ENCODE measurements at regions not wholly inside any gene's neighbourhood (a gene's known extent, or its start where the extent isn't known, plus 50 kb on each side); places are given as distances from the start of the nearest gene placed in this dataset.

DNA sequence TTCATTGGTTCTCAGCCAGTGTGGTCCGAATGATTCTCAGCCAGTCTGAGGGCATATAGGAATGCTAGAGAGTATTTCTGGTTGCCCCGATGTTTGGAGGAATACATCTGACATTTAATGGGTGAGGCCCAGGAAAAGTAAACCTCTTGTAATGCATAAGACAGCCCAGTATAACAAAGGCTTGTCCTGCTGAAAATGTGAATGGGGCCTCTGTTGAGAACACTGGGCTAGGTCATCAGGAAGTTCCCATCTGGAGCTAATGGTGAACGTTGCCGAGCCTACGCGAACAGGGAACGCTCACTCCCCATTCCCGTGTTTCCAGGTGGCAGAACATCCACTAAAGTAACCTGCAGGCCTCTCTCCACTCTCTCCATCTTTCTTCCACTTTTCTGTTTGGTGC, 132.0 kb upstream of the CLNK start:
- DNase-seq (ENCODE audit: low read depth), result no peak
- no peak overlapping the region for H3K4me3 ChIP-seq (ENCODE audit: low read length)
- TF ChIP-seq, protein P1, sequence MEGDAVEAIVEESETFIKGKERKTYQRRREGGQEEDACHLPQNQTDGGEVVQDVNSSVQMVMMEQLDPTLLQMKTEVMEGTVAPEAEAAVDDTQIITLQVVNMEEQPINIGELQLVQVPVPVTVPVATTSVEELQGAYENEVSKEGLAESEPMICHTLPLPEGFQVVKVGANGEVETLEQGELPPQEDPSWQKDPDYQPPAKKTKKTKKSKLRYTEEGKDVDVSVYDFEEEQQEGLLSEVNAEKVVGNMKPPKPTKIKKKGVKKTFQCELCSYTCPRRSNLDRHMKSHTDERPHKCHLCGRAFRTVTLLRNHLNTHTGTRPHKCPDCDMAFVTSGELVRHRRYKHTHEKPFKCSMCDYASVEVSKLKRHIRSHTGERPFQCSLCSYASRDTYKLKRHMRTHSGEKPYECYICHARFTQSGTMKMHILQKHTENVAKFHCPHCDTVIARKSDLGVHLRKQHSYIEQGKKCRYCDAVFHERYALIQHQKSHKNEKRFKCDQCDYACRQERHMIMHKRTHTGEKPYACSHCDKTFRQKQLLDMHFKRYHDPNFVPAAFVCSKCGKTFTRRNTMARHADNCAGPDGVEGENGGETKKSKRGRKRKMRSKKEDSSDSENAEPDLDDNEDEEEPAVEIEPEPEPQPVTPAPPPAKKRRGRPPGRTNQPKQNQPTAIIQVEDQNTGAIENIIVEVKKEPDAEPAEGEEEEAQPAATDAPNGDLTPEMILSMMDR (IDR thresholded peaks at IDR 0.05; ENCODE audit: insufficient read depth, low read depth, low read length, missing control alignments), result no peak

DNA sequence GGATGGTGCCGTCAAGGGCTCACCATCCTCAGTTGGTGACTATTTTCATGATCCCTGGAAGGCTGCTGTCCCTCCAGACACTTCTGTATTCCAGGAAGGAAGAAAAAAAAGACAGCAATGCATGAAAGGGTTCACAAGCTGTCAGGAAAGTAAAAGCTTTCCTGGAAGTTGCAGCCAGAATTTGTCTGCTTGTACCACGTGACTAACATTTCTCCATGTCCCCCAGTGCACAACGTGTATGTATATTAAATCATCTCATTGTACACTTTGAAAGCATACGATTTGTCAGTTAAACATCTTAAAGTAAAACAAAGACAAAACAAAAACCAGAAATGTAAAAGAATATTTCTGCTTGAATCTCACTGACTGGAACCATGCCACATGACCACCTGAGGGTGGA, 127.4 kb upstream of the CLNK start:
- H3K4me3 ChIP-seq (ENCODE audit: low read length), result no peak overlapping the region

DNA sequence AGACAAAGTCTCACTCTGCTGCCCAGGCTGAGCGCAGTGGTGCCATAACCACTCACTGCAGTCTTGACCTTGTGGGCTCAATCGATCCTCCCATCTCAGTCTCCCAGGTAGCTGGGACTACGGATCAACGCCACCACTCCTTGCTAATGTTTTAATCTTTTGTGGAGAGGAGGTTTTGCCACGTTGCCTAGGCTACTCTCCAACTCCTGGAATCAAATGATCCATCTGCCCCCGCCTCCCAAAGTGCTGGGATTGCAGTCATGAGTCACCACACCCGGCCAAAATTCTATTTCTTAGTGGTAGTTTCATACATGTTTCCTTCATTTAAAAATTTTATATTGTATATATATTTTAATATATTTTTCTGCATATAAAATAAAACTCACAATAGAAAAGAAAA, 125.8 kb upstream of the CLNK start:
- TF ChIP-seq, protein P1 (IDR thresholded peaks at IDR 0.05; ENCODE audit: insufficient read depth, low read depth, low read length, missing control alignments), result no peak
- H3K4me3 ChIP-seq (ENCODE audit: low read length), result no peak overlapping the region
- DNase-seq (ENCODE audit: low read depth), result no peak

More for the DNA sequence above, 127.4 kb upstream of the CLNK start:
- TF ChIP-seq, protein P1 (IDR thresholded peaks at IDR 0.05; ENCODE audit: insufficient read depth, low read depth, low read length, missing control alignments), result no peak
- DNase-seq (ENCODE audit: low read depth), result no peak

DNA sequence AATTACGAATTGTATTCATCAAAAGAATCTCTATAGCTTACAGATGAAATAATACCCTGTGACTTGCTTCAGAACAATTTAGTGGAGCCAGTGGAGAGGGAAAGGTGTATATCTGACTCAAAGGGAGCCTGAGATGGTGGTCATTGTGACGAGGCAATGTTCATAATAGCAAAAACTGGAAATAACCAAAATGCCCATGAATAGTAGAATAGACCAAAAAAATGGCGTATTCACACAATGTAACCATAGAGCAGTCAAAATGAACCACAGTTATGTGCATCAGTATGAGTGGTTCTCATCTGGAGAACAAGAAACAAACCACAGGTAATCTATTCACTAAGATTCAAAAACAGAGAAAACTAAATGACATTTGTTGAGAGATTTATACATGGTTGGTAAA, 125.3 kb upstream of the CLNK start:
- TF ChIP-seq, protein P1 (IDR thresholded peaks at IDR 0.05; ENCODE audit: insufficient read depth, low read depth, low read length, missing control alignments), result no peak
- H3K4me3 ChIP-seq (ENCODE audit: low read length), result no peak overlapping the region
- no peak for DNase-seq (ENCODE audit: low read depth)

DNA sequence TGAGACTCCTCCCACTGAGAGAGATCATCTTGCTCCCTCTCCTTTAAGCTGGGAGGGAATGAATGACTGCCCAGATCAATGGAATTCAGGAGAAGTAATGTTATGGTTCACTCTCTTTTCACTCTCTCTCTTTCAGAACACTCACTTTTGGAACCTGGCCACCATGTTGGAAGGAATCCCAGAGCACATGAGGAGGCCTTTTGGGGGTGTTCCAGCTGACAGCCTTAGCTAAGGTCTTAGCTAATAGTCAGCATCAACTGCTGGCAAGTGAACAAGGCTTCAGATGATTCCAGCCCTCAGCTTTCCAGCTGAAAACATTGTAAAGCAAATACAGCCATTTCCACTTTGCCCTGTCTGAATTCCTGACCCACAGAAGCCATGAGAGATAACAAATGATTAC, 124.0 kb upstream of the CLNK start:
- DNase-seq (ENCODE audit: low read depth), result no peak
- H3K4me3 ChIP-seq (ENCODE audit: low read length), result no peak overlapping the region
- TF ChIP-seq, protein P1 (IDR thresholded peaks at IDR 0.05; ENCODE audit: insufficient read depth, low read depth, low read length, missing control alignments), result no peak

DNA sequence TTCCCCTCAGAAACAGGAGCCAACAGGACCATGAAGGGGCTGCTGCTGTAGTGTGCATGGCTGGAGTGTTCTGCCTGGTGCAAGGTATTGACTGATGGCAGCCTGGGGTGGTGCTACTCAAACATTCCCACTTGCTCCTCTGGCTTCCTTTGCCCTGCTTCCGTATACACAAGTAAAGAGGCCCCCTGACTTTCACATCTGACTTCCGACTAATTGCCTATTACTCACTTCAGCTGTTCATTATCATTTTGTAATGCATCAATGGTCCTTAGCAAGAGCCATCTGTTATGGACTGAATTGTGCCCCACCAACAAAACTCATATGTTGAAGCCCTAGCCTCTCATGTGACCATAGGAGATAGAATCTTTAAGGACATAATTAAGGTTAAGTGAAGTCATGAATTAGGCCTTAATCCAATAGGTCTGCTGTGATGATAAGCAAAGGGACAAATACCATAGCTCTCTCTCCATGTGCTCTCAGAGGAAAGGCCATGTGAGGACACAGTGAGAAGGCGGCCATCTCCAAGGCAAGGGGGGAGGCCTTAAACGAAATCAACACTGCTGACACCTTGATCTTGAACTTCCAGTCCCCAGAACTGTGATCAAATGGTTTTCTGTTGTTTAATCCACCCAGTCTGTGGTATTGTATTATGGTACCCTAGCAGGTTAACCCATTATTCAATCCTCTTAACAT, 122.5 kb upstream of the CLNK start:
- no peak overlapping the region for H3K4me3 ChIP-seq (ENCODE audit: low read length)
- no peak for DNase-seq (ENCODE audit: low read depth)
- TF ChIP-seq, protein P1 (IDR thresholded peaks at IDR 0.05; ENCODE audit: insufficient read depth, low read depth, low read length, missing control alignments), result no peak

DNA sequence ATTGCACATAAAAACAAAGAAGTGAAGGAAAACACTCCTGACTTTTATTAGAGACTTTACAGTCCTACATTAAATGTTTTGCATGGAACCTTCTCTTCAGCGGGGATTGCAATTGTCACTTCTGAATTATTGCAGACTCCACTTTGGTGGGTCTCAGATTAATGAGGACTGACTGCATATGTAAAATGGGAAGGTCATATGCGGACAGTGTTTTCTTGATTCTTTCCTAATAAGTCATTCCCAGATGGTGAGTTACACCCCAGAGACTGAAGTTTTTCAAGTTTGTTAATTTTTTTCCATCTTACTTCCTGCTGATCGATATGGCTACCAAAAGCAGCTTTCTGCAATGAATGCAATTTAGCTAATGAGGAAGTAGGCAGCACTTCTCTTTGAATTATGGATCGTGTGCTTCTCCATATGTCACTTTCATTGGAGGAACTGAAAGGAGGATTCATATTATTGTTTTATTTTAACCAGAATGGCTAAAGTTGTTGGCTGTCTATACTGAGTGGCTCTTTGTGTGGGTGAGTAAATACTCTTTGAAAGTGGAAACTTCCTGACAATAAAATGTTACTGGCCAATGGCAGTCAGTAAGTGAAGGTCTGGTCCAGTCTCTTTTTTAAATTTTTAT, 119.3 kb upstream of the CLNK start:
- TF ChIP-seq, protein P1 (IDR thresholded peaks at IDR 0.05; ENCODE audit: insufficient read depth, low read depth, low read length, missing control alignments), result no peak

More for the DNA sequence above, 119.3 kb upstream of the CLNK start:
- DNase-seq (ENCODE audit: low read depth), result no peak
- no peak overlapping the region for H3K4me3 ChIP-seq (ENCODE audit: low read length)
